Keratinocyte (primary cell): ENCODE measurements at regions not wholly inside any gene's neighbourhood (a gene's known extent, or its start where the extent isn't known, plus 50 kb on each side); places are given as distances from the start of the nearest gene placed in this dataset.

Experiments used
- DNase-seq: peaks from one replicate; pipeline ENCODE4 v3.0.0-alpha.2; 2011; ENCODE audit warnings: low read depth, missing footprints, low spot score
- FAIRE-seq: peaks from 2 replicates; lab custom pipeline; 2011; peaks lifted over from hg19 to GRCh38; lab: Jason Lieb, UNC
- H2AFZ ChIP-seq: 2 replicates; pipeline ENCODE4 v1.6.0; 2012; ENCODE audit warnings: low read length, control low read depth, inconsistent platforms; ENCODE audit not compliant: control insufficient read depth
- H3K27ac ChIP-seq: 2 replicates; pipeline ENCODE4 v1.5.1; 2011; ENCODE audit warnings: low read length; ENCODE audit not compliant: control insufficient read depth, insufficient read depth
- H3K27me3 ChIP-seq: 3 replicates; pipeline ENCODE4 v1.6.0; 2011; ENCODE audit warnings: low read length; ENCODE audit not compliant: control insufficient read depth, insufficient read depth; ENCODE audit errors: extremely low read depth
- H3K36me3 ChIP-seq, 2 experiments: 2 replicates in 1 of 2; 3 replicates in 1 of 2; pipeline ENCODE4 v1.5.1; 2011; ENCODE audit warnings: low read length in 2 of 2, mild to moderate bottlenecking in 1 of 2; ENCODE audit not compliant: control insufficient read depth in 2 of 2, insufficient read depth in 2 of 2; ENCODE audit errors: extremely low read depth in 1 of 2
- H3K4me1 ChIP-seq: 3 replicates; pipeline ENCODE4 v1.5.1; 2011; ENCODE audit warnings: low read length; ENCODE audit not compliant: control insufficient read depth, insufficient read depth; ENCODE audit errors: extremely low read depth
- H3K4me2 ChIP-seq: 3 replicates; pipeline ENCODE4 v1.6.0; 2011; ENCODE audit warnings: low read depth, low read length; ENCODE audit not compliant: control insufficient read depth, insufficient read depth; ENCODE audit errors: extremely low read depth
- H3K4me3 ChIP-seq, 3 experiments: fragments of 200-600 bp in 1 of 3; sonication (generic) in 1 of 3; 2 replicates in 2 of 3; 3 replicates in 1 of 3; pipeline ENCODE4 v1.5.1; 2011 to 2016; ENCODE audit warnings: low read length in 3 of 3, mild to moderate bottlenecking in 3 of 3, control low read depth in 2 of 3, inconsistent platforms in 1 of 3, low read depth in 1 of 3, mixed read lengths in 1 of 3, mixed run types in 1 of 3, moderate library complexity in 1 of 3; ENCODE audit not compliant: control insufficient read depth in 2 of 3, insufficient read depth in 2 of 3; ENCODE audit errors: extremely low read depth in 1 of 3
- H3K79me2 ChIP-seq: 2 replicates; pipeline ENCODE4 v1.6.0; 2012; ENCODE audit warnings: low read length; ENCODE audit not compliant: control insufficient read depth, insufficient read depth
- H3K9ac ChIP-seq: 3 replicates; pipeline ENCODE4 v1.6.0; 2011; ENCODE audit warnings: low read length; ENCODE audit not compliant: control insufficient read depth, insufficient read depth; ENCODE audit errors: extremely low read depth
- H3K9me1 ChIP-seq: 3 replicates; pipeline ENCODE4 v1.6.0; 2011; ENCODE audit warnings: low read length; ENCODE audit not compliant: control insufficient read depth, insufficient read depth; ENCODE audit errors: extremely low read depth
- H3K9me3 ChIP-seq: 2 replicates; pipeline ENCODE4 v1.5.1; 2012; ENCODE audit warnings: low read depth, low read length; ENCODE audit not compliant: control insufficient read depth
- H4K20me1 ChIP-seq: 3 replicates; pipeline ENCODE4 v1.6.0; 2011; ENCODE audit warnings: low read length; ENCODE audit not compliant: control insufficient read depth, insufficient read depth; ENCODE audit errors: extremely low read depth
- EZH2 ChIP-seq: IDR thresholded peaks from one replicate; pipeline ENCODE4 v1.6.1; 2012; ENCODE audit warnings: inconsistent platforms, mild to moderate bottlenecking, low read length, moderate library complexity
- dilution Hi-C: fragments of 300-500 bp; cut with MboI; formaldehyde crosslinking; loops from one replicate; pipeline ENCODE4 v1.7.0; 2020; ENCODE audit warnings: low sequenced_read_pairs; ENCODE audit not compliant: extremely low pct_ligation_motif_present
- TF ChIP-seq, protein P1 (sequence below), 3 experiments: IDR thresholded peaks in 1 of 3; conservative IDR thresholded peaks in 1 of 3; optimal IDR thresholded peaks in 1 of 3; 2 replicates in 2 of 3; 3 replicates in 1 of 3; pipeline versions ENCODE3 to v1.5.1; 2011; ENCODE audit warnings: low read length in 3 of 3, mild to moderate bottlenecking in 3 of 3, moderate library complexity in 2 of 3, control low read depth in 1 of 3, inconsistent platforms in 1 of 3; ENCODE audit not compliant: insufficient read depth in 2 of 3; ENCODE audit errors: extremely low read depth in 1 of 3

DNA sequence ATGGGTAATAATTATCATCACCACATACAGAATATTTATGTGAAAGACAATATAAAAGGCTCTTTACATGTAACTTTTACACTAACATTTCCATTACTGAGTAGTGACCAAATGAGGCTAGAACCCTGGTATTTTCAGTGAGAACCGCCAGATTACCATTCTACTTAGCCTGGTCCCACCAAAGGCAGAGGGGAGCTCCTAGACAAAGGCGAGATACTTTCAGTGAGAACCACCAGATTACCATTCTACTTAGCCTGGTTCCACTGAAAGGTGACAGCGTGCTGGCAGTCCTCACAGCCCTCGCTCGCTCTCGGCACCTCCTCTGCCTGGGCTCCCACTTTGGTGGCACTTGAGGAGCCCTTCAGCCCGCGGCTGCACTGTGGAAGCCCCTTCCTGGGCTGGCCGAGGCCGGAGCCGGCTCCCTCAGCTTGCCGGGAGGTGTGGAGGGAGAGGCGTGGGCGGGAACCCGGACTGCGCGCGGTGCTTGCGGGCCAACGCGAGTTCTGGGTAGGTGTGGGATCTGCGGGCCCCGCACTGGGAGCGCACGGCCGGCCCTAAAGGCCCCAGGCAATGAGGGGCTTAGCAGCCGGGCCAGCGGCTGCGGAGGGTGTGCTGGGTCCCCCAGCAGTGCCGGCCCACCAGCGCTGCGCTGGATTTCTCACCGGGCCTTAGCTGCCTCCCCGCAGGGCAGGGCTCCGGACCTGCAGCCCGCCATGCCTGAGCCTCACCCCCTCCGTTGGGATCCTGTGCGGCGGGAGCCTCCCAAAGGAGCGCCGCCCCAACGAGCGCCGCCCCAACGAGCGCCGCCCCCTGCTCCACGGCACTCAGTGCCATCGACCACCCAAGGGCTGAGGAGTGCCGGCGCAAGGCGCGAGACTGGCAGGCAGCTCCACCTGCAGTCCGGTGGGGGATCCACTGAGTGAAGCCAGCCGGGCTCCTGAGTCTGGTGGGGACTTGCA, 1276.1 kb downstream of the PCDH7 start:
- dilution Hi-C loops, result no loop called here
- TF ChIP-seq, protein P1, sequence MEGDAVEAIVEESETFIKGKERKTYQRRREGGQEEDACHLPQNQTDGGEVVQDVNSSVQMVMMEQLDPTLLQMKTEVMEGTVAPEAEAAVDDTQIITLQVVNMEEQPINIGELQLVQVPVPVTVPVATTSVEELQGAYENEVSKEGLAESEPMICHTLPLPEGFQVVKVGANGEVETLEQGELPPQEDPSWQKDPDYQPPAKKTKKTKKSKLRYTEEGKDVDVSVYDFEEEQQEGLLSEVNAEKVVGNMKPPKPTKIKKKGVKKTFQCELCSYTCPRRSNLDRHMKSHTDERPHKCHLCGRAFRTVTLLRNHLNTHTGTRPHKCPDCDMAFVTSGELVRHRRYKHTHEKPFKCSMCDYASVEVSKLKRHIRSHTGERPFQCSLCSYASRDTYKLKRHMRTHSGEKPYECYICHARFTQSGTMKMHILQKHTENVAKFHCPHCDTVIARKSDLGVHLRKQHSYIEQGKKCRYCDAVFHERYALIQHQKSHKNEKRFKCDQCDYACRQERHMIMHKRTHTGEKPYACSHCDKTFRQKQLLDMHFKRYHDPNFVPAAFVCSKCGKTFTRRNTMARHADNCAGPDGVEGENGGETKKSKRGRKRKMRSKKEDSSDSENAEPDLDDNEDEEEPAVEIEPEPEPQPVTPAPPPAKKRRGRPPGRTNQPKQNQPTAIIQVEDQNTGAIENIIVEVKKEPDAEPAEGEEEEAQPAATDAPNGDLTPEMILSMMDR (optimal IDR thresholded peaks at IDR 0.05 in 1 of 3, IDR thresholded peaks at IDR 0.05 in 1 of 3, conservative IDR thresholded peaks at IDR 0.05 in 1 of 3; ENCODE audit: extremely low read depth in 1 of 3, insufficient read depth in 2 of 3, low read length in 3 of 3), result no peak
- TF ChIP-seq EZH2, result no peak
- DNase-seq, result no peak
- Histone ChIP-seq H3K27ac (no peak overlapping the region), H3K4me1 (no peaks in the 10 kb centered on the region), H3K9ac (no peak overlapping the region), H3K9me3 (no peaks in the 10 kb centered on the region), H4K20me1 (no peaks in the 10 kb centered on the region), H3K4me2 (no peak overlapping the region), H3K79me2 (no peaks in the 10 kb centered on the region), H3K9me1 (no peaks in the 10 kb centered on the region), H2AFZ (no peak overlapping the region), H3K27me3 (no peaks in the 10 kb centered on the region), H3K36me3 (no peaks in the 10 kb centered on the region), H3K4me3 (no peak overlapping the region)
- no peak for FAIRE-seq

DNA sequence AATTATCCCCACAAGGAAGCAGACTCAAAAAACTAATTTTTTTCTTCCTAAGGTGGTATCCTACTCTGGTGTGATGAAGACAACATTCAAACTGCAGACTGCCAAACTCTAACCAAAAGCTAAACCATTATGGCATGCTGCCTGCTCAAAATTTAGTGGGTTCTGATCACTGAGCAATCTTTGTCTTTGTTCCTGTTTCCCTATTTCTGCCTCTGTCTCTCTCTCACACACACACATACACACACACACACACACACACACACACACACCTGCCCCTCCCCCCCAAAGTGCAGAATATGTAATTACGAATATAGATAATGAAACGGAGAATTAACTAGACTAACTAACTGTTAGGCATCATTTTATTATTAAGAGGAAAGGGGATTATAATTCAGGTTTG, 1278.6 kb downstream of the PCDH7 start:
- no peak for DNase-seq
- no peak overlapping the region for H3K4me2 ChIP-seq
- no peaks in the 10 kb centered on the region for H4K20me1 ChIP-seq
- no peaks in the 10 kb centered on the region for H3K79me2 ChIP-seq
- H3K36me3 ChIP-seq, result no peaks in the 10 kb centered on the region
- H3K27ac ChIP-seq, result no peak overlapping the region
- TF ChIP-seq EZH2, result no peak
- TF ChIP-seq, protein P1 (optimal IDR thresholded peaks at IDR 0.05 in 1 of 3, IDR thresholded peaks at IDR 0.05 in 1 of 3, conservative IDR thresholded peaks at IDR 0.05 in 1 of 3; ENCODE audit: extremely low read depth in 1 of 3, insufficient read depth in 2 of 3, low read length in 3 of 3), result no peak
- dilution Hi-C loops, result no loop called here
- no peak overlapping the region for H3K9ac ChIP-seq
- no peaks in the 10 kb centered on the region for H3K9me3 ChIP-seq
- H3K27me3 ChIP-seq, result no peaks in the 10 kb centered on the region
- no peak overlapping the region for H3K4me3 ChIP-seq
- no peaks in the 10 kb centered on the region for H3K9me1 ChIP-seq
- H3K4me1 ChIP-seq, result no peaks in the 10 kb centered on the region
- H2AFZ ChIP-seq, result no peak overlapping the region
- no peak for FAIRE-seq
